A549 (cell line): ENCODE measurements at regions not wholly inside any gene's neighbourhood (a gene's known extent, or its start where the extent isn't known, plus 50 kb on each side); places are given as distances from the start of the nearest gene placed in this dataset.
"Not testable (repeated sequence)": the region's sequence is repeated elsewhere in the genome, so short reads cannot be mapped to it uniquely, and the experiment has no call there.

Source experiments
- NR3C1 ChIP-seq: fragments of >200 bp; sonication (Bioruptor Twin); formaldehyde crosslinking; IDR thresholded peaks from 3 replicates; pipeline ENCODE4 v1.6.1; 2017
- TF ChIP-seq, protein P1 (sequence below): fragments of >200 bp; sonication (Bioruptor Twin); formaldehyde crosslinking; IDR thresholded peaks from 3 replicates; pipeline ENCODE4 v1.5.1; 2016

DNA sequence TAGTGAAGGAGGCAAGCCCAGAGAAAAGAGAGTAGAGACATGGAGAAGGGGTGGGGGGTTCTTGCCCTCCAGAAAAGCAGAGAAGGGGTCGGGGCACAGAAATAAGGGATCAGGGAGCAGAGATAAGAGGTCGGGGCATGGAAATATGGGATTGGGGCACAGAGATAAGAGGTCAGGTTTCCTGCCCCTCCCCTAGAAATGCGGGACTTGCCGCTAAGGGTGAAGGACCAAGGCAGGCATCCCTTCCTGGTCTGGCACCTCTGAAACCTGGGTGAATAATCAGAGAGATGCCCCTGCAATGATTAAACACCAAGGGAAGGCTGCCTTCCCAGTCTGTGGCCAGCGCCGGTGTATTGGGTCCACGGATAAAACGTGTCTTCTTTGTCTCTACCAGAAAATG is 584.5 kb upstream of the MDGA2 start:
- TF ChIP-seq, protein P1, sequence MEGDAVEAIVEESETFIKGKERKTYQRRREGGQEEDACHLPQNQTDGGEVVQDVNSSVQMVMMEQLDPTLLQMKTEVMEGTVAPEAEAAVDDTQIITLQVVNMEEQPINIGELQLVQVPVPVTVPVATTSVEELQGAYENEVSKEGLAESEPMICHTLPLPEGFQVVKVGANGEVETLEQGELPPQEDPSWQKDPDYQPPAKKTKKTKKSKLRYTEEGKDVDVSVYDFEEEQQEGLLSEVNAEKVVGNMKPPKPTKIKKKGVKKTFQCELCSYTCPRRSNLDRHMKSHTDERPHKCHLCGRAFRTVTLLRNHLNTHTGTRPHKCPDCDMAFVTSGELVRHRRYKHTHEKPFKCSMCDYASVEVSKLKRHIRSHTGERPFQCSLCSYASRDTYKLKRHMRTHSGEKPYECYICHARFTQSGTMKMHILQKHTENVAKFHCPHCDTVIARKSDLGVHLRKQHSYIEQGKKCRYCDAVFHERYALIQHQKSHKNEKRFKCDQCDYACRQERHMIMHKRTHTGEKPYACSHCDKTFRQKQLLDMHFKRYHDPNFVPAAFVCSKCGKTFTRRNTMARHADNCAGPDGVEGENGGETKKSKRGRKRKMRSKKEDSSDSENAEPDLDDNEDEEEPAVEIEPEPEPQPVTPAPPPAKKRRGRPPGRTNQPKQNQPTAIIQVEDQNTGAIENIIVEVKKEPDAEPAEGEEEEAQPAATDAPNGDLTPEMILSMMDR: not testable (repeated sequence)
- not testable (repeated sequence) for TF ChIP-seq NR3C1
